ENCODE measurements at regions not wholly inside any gene's neighbourhood (a gene's known extent, or its start where the extent isn't known, plus 50 kb on each side); places are given as distances from the start of the nearest gene placed in this dataset.

- DNase-seq (ENCODE audit: low read depth, low spot score) = no peak
- TF ChIP-seq, protein P1, sequence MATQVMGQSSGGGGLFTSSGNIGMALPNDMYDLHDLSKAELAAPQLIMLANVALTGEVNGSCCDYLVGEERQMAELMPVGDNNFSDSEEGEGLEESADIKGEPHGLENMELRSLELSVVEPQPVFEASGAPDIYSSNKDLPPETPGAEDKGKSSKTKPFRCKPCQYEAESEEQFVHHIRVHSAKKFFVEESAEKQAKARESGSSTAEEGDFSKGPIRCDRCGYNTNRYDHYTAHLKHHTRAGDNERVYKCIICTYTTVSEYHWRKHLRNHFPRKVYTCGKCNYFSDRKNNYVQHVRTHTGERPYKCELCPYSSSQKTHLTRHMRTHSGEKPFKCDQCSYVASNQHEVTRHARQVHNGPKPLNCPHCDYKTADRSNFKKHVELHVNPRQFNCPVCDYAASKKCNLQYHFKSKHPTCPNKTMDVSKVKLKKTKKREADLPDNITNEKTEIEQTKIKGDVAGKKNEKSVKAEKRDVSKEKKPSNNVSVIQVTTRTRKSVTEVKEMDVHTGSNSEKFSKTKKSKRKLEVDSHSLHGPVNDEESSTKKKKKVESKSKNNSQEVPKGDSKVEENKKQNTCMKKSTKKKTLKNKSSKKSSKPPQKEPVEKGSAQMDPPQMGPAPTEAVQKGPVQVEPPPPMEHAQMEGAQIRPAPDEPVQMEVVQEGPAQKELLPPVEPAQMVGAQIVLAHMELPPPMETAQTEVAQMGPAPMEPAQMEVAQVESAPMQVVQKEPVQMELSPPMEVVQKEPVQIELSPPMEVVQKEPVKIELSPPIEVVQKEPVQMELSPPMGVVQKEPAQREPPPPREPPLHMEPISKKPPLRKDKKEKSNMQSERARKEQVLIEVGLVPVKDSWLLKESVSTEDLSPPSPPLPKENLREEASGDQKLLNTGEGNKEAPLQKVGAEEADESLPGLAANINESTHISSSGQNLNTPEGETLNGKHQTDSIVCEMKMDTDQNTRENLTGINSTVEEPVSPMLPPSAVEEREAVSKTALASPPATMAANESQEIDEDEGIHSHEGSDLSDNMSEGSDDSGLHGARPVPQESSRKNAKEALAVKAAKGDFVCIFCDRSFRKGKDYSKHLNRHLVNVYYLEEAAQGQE (IDR thresholded peaks at IDR 0.05; ENCODE audit: insufficient read depth in 1 of 2, low read depth in 2 of 2, low read length in 1 of 2) = no peak
- TF ChIP-seq CTCF (IDR thresholded peaks at IDR 0.05) (no peak), POLR2AphosphoS5 (IDR thresholded peaks at IDR 0.05; ENCODE audit: low read depth, low read length) (no peak), SIN3A (IDR thresholded peaks at IDR 0.05; ENCODE audit: borderline replicate concordance, insufficient read depth, low read depth, low read length) (no peak), TCF7L2 (IDR thresholded peaks at IDR 0.05; ENCODE audit: low read depth, low read length) (no peak)
- no peaks in the 10 kb centered on the region for H3K36me3 ChIP-seq (ENCODE audit: control insufficient read depth, insufficient read depth, low read length)
- intact Hi-C loops (cut with micrococcal nuclease; ENCODE audit: unreplicated experiment) (no loop called here), in situ Hi-C loops (cut with HindIII; ENCODE audit: low pct_unique_long_range_greater_than_20kb, low sequenced_read_pairs) (no loop called here)
- H3K27ac ChIP-seq (ENCODE audit: low read length) = no peak overlapping the region
- ATAC-seq = no peak
- peaks cover 10% of the 10 kb centered on the region; the same call in 1 of the 2 replicates for H3K27me3 ChIP-seq (ENCODE audit: control insufficient read depth, insufficient read depth, low read length)
- H3K9me3 ChIP-seq (ENCODE audit: control insufficient read depth, insufficient read depth, low read depth, low read length) = no peaks in the 10 kb centered on the region
- H3K4me1 ChIP-seq (ENCODE audit: control insufficient read depth, insufficient read depth, low read length) = no peaks in the 10 kb centered on the region
- ChIA-PET POLR2A (no interaction called here), CTCF (no interaction called here)
- no TSS peak for BruUV-seq (replicated peaks)
- H3K4me3 ChIP-seq (ENCODE audit: low read depth in 2 of 2, low read length in 2 of 2) = no peak overlapping the region
Measured at GRCh38 chr6:71107911-71108420, 151.1 kb upstream of the B3GAT2 start.

- peaks cover 10% of the 10 kb centered on the region; the same call in 1 of the 2 replicates for H3K27me3 ChIP-seq (ENCODE audit: control insufficient read depth, insufficient read depth, low read length)
- POLR2A ChIA-PET = no interaction called here
- TF ChIP-seq, protein P1 (IDR thresholded peaks at IDR 0.05; ENCODE audit: insufficient read depth in 1 of 2, low read depth in 2 of 2, low read length in 1 of 2) = no peak
- TF ChIP-seq SIN3A (IDR thresholded peaks at IDR 0.05; ENCODE audit: borderline replicate concordance, insufficient read depth, low read depth, low read length) (no peak), TCF7L2 (IDR thresholded peaks at IDR 0.05; ENCODE audit: low read depth, low read length) (no peak), CTCF (IDR thresholded peaks at IDR 0.05) (no peak), POLR2AphosphoS5 (IDR thresholded peaks at IDR 0.05; ENCODE audit: low read depth, low read length) (no peak)
- in situ Hi-C loops (cut with HindIII; ENCODE audit: low pct_unique_long_range_greater_than_20kb, low sequenced_read_pairs) = no loop called here
- intact Hi-C loops (cut with micrococcal nuclease; ENCODE audit: unreplicated experiment) = no loop called here
- no peak for DNase-seq (ENCODE audit: low read depth, low spot score)
- no peaks in the 10 kb centered on the region for H3K36me3 ChIP-seq (ENCODE audit: control insufficient read depth, insufficient read depth, low read length)
- H3K27ac ChIP-seq (ENCODE audit: low read length) = no peak overlapping the region
- CTCF ChIA-PET = no interaction called here
- no peaks in the 10 kb centered on the region for H3K9me3 ChIP-seq (ENCODE audit: control insufficient read depth, insufficient read depth, low read depth, low read length)
- no peak for ATAC-seq
- H3K4me1 ChIP-seq (ENCODE audit: control insufficient read depth, insufficient read depth, low read length) = no peaks in the 10 kb centered on the region
- BruUV-seq (replicated peaks) = no TSS peak
- H3K4me3 ChIP-seq (ENCODE audit: low read depth in 2 of 2, low read length in 2 of 2) = no peak overlapping the region
Measured at GRCh38 chr6:71114544-71114943, 157.7 kb upstream of the B3GAT2 start.
